Stimulated activated CD4-positive, alpha-beta T cell treated with anti-CD3 and anti-CD28 coated beads, TNF-alpha, amount 100 ng/mL, for 24 hours (primary cell): ENCODE measurements at regions not wholly inside any gene's neighbourhood (a gene's known extent, or its start where the extent isn't known, plus 50 kb on each side); places are given as distances from the start of the nearest gene placed in this dataset.
"Not testable (repeated sequence)": the region's sequence is repeated elsewhere in the genome, so short reads cannot be mapped to it uniquely, and the experiment has no call there.

Source experiments
- DNase-seq, 3 experiments: peaks; one replicate each; pipeline ENCODE4 v3.0.0-alpha.2; 2020; ENCODE audit warnings: low read depth in 3 of 3

DNA sequence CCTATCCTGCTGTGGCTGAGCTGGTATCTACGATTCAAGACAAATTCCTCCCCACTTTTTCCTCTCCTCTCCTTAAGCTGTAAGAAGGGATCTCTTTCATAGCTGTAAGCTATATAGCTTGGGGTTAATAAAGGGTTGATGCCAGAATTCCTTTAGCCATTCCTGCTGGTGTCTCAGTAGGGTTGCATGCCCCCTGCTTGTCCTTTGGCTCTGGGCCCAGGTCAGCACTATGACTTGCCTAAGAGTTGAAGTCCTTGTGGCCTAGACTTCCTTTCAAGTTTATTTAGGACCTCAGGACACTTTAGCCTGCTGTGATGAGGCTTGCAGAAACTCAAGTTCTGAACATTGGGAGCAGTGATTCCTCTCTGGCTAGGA lies 270.0 kb downstream of the AMY1C start:
- DNase-seq: no peak

DNA sequence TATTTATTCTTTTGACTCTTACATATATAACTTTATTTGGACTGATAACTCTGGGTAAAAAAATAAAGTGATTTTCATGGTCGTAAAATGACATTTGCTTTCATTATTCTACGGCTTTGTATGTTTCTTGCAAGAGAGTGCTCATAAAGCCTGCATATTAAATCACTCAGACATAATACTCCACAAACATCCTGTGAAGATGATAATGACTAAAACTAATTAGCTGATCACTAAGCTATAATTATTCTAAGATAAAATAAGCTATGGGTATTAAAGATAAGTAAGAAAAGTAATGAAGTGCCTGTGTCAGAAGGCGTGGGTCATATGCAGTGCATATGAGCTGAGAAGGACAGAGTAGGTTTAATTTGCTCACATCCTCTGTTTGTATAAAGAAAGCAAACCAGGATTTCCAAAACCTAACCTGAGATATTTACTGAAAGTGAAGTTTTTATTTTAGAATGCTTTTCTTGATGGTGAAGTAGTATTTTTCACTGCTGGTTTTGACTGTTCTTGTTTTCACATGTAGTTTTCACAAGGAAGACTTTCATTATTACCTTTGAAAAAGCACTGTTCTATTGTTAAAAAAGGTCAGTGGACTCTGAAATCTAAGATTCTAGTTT lies 278.8 kb downstream of the AMY1C start:
- no peak for DNase-seq

DNA sequence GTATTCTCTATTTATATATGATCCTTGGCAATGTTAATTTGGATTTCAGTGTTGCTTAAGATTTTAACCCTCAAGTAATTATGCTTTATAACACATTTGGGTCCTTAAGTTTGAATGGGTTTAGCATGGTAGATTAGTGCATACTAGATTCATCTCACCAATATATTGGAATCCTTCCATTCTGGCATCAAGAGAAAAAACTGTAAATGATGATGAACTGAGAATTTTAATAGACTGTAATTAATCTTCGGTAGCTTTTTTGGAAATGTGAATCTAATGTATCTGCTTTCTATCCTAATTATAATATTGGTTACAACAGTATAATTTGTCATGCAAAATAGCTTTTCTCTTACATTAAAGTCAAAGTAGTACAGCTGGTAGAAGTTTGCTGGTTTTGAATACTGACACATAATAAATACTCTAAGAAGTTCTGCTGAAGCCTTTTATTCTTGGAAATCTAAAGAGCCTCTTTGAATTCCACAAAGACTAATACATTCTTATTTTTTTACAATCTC lies 279.8 kb downstream of the AMY1C start:
- DNase-seq: no peak

DNA sequence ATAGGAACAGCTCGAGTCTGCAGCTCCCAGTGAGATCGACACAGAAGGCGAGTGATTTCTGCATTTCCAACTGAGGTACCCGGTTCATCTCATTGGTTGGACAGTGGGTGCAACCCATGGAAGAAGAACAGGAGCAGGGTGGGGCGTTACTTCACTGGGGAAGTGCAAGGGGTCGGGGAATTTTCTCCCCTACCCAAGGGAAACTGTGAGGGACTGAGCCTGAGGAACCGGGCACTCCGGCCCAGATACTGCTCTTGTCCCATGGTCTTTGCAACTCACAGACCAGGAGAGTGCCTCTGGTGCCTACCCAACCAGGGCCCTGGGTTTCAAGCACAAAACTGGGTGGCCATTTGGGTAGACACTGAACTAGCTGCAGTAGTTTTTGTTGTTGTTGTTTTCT lies 307.1 kb downstream of the AMY1C start:
- DNase-seq: no peak

DNA sequence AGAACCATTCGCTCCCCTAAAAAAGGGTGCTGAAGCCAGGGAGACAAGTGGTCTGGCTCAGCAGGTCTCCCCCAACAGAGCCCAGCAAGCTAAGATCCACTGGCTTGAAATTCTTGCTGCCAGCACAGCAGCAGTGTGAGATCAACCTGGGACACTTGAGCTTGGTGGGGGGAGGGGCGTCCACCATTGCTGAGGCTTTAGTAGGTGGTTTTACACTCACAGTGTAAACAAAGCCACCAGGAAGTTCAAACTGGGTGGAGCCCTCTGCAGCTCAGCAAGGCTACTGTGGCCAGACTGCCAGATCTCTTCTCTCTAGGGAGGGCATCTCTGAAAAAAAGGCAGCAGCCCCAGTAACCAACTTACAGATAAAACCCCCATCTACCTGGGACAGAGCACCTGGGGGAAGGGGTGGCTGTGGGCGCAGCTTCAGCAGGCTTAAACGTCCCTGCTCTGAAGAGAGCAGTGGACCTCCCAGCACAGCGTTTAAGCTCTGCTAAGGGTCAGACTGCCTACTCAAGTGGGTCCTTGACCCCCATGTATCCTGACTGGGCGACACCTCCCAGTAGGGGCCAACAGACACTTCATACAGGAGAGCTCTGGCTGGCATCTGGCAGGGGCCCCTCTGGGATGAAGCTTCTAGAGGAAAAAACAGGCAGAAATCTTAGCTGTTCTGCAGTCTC lies 307.7 kb downstream of the AMY1C start:
- DNase-seq: not testable (repeated sequence)

DNA sequence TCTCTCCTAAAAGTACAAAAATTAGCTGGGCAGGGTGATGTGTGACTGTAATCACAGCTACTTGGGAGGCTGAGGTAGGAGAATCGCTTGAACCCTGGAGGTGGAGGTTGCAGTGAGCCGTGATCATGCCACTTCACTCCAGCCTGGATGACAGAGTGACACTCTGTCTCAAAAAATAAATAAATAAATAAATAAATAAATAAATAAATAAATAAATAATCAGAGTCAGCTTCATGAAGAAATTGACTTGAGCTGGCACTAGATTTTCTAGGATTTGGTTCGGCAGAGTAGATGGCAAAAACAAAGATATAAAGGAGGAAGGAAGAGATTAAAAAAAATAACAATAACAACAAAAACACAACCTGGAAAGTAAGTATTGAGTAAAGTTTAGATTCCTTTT lies 311.9 kb downstream of the AMY1C start:
- not testable (repeated sequence) for DNase-seq

DNA sequence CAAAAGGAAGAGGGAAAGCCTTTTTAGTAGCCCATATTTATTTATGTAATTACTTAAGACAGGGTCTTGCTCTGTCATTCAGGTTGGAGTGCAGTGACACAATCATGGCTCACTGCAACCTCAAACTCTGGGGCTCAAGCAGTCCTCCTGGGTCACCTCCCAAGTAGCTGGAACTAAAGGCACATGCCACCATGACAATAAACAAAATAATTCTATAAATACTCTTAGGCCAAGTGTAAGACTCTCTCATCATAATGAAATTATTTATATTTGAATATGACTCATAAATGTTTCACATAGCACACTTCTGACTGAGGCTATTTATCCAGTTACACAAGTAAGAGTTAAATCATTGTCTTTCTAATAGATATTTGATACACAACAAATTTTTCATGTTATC lies 314.7 kb downstream of the AMY1C start:
- no peak for DNase-seq

DNA sequence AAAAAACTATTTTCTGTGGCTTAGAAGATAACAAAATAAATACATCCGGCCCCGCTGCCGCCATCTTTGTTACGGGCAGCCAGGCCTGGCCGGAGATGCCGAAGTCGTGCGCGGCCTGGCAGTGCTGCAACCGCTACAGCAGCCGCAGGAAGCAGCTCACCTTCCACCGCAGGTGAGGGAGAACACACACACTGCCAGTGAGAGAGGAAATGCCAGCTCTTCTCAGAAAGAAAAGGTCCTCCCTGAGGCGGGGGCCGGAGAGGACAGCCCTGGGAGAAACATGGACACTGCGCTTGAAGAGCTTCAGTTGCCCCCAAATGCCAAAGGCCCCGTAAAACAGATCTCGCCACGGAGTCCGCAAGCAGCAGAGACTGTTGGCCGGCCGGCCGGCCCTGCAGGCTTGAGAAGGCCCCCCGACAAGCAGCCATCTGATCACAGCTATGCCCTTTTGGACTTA lies 323.2 kb downstream of the AMY1C start:
- no peak for DNase-seq

DNA sequence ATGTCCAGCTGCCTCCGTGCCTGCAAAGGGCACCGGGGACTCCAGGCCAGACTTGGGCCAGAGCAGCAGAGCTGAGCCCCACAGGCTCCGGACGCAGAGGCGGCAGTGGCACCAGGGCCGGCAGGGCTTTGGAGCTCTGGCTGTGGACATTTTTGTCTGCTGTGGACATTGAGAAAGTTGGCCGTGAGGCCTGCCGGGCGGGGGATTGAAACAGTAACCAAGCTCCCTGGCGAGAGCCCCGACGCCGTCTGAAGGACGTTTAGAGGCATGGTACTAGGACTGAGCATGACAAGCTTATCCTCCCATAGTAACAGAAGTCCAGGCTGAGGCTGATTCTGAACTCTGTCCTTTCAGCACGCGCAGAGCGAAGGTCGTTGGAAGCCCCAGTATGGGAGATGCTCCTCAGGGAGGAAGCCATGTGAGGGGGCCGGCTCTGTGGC lies 323.8 kb downstream of the AMY1C start:
- no peak for DNase-seq

DNA sequence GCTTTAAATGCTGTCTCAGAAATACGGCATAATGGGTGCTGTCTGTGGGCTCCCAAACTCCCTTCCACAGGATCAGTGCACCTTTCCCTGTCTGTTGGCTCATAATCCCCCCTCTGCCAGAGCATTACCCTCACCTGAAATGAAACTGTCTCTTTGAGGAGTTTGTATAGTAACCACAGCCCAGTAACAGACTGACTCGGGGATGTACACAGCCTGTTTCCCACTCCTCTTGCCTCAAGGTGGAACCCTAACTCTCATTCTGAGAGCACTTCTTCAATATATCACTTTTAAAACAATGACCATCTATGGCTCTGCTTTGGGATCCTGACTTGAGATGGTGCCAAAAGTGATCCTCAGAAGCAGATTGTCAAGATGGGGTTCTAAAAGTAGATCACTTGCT lies 332.5 kb downstream of the AMY1C start:
- DNase-seq: no peak

DNA sequence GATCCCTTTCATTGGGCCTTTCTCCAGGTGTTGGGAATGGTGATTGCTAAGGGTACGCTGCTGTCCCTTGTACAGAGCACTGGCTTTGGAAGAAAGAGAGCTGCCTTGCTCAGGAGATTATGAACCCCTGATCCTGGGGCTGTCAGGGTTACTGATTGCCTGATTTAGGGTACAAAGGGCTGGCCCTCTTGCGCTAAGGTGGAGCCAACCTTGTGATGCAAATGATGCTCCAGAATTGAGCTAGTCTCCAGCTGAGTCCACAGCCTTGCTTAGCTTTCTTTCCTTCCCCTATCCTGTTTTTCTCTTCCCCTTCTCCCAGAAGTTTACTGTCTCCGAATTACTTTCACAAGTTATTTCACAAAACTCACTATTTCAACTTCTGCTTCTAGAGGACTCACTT lies 334.7 kb downstream of the AMY1C start:
- no peak for DNase-seq

DNA sequence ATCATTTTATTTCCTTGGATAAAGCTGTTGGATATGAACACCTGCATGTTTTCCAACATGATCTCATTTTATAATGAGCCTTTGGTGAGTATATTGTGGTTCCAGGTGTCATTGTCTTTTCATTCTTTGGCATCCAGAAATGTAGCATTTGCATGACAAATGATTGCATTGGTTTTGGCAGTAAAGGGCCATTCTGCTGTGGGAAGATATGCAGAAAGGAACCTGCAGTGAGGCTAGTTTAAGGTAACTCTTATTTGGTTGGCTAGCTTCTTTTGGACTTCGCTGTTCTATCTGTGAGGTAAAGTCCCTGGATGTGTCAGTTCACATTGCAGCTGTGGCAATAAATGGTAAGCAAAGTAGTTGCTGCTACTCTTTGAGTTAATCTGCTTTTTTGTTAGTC lies 343.0 kb downstream of the AMY1C start:
- DNase-seq: no peak

DNA sequence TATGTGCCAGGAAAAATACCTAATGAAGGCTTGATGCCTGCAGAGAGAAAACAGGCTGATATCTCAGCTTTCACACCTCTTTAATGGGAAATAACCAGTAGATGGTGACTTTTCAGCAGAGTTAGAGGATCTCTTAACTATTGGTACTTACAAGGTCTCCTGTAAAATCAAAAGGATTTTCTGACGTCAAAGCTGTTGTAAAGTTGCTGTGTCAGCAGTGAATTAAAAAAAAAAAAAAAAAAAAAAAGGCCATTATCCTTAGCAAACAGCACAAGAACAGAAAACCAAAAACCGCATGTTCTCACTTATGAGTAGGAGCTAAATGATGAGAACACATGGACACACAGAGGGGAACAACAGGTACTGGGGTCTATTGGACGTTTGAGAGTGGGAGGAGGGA lies 349.1 kb downstream of the AMY1C start:
- DNase-seq: no peak

DNA sequence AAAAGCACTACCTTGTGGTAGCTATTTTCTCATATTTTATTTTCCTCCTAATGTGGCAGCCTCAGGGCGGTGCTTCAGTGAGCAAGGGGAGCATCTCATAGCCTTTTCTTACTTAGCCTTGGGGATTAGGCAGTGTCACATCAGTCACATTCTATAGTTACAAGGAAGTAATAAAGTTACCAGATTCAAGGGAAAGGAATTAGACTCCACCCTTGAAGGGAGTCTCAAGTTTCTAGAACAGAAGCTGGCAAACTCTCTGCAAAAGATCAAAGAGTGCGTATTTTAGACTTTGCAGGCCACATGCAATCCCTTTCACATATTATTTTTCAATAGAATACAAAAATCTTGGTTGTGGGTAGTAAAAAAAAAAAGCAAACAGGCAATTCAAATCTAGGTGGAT lies 350.4 kb downstream of the AMY1C start:
- no peak for DNase-seq

DNA sequence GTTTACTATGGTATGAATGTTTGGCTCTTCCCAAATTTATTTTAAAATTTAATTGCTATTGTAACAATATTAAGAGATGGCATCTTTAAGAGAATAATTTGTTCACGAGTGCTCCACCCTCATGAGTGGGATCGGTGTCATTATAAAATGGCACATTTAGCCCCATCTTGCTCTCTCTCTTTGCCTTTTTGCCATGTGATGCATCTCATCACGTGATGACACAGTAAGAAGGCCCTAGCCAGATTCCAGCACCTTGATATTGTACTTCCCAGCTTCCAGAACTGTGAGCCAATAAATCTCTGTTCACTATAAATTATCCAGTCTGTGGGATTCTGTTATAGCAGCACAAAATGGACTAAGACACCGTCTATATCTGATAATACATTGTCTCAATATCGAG lies 355.8 kb downstream of the AMY1C start:
- DNase-seq: no peak

DNA sequence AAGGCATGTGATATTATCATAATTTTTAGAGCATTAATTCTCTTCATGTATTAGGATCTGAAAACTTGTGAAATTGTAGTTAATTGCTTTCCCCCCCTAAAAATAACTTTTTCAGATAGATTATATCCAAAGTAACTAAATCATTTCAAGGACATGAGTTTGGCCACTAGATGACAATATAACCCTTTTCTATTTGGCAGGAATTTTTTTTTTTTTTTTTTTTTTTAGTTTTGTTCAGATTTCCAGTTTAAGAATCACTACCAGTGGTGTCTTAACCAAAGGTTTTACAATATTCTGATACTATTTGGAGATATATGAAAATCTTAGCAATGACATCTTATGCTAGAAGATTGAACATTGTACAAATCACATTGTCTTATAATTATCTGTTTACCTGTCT lies 370.8 kb downstream of the AMY1C start:
- DNase-seq: no peak

DNA sequence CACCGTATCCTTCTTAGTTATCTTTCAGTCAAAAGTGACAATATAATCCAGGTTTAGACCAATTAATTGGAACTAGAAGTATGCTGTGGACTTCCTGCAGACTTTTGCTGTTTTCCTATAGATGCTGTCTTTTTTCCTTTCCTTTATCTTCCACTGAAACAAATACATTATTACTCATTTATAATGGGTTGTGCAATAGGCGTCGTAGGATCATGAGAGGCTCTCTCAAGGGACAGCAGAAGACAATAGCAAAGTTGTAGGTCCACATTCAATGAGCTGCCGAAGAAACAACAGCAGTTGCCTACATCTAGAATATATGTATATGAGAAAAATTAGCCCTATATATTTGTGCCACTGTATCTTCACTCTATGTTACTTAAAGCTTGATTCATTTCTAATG lies 371.6 kb downstream of the AMY1C start:
- DNase-seq: no peak

DNA sequence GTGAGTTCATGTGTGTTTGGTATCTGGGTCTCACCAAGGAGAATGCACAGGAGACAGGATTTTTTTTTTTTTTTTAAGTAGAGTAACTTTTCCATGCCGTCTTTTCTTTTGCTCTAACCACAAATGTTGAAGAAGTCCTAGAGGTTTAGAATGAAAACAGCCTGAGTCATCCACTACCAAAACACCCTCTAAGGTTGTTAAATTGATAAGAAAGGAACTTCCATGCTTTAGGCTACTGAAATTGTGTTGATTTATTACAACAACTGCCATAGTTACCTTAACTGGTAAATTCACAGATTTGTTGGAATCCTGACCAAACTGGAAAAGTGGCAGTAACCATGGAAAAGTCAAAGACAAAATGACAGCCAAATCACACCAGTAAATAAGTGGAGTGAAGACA lies 375.6 kb downstream of the AMY1C start:
- DNase-seq: no peak

DNA sequence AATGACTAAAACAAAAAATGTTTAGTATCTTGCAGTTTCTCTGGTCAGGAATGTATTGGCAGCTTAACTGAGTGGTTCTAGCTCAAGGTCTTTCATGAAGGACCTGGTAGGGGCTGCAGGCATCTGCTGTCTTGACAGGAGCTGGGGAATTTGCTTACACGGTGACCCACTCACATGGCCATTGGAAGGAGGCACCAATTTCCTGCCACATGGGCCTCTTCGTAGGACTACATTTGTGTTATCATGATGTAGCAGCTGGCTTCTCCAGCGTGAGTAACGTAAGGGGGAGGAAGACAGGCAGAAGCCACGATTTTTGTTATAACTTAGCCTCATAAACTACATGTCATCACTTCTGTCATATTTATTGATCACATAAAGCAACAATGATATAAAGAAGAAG lies 376.3 kb downstream of the AMY1C start:
- DNase-seq: no peak

DNA sequence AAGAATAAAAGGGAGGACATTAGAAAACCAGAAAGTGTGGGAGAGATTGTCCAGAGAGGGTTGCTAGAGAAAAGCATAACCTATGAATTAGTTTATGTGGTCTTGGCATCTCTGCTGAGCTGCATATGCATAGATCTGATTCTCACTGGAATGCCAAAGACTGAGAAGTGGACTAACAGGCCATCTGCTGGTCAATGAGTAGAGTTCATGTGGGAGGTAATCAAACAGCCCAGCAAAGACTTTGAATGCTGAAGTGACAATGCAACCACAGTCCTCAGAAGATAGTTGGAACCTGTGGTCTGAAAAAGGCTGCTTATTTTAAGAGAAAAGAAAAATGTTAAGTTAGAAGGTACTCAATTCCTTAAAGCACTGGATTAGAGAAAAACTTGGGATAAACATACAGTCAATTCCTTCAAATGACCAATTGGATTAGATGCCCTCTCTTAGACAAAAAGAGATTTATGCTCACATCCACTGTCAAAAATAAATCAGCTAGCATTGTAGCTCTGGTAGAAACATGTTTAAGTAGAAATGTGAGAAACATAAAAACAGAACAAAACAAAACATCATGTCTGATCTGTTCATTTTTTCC lies 382.8 kb downstream of the AMY1C start:
- DNase-seq: no peak

DNA sequence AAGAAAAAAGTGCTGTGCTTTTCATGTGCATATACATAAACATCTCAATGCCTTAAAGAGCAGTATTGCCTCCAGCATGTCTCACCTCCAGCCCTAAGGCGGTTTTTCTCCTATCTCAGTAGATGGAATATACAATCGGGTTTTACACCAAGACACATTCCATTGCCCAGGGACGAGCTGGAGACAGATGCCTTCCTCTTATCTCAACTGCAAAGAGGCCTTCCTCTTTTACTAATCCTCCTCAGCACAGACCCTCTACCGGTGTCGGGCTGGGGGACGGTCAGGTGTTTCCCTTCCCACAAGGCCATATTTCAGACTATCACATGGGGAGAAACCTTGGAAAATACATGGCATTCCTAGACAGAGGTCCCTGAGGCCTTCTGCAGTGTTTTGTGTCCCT lies 385.3 kb downstream of the AMY1C start:
- not testable (repeated sequence) for DNase-seq

DNA sequence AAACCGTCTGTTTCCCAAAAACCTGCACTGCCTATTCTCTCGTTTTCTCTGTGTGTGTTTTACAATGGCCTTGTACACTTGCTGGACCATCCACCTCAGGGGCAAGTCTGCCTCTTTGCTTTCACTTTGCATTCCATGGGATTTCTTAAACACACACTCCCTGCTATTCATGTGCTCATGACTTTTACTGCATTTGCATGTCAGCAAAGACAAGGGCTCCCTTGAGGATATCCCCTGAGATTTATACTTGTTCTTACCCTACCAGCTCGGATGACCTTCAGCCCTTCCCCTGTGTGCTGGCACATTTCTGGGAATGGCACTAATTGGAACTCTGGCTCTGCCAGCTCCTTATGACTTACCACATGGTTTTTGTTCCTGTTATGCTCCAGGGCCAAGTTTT lies 386.9 kb downstream of the AMY1C start:
- DNase-seq: no peak

DNA sequence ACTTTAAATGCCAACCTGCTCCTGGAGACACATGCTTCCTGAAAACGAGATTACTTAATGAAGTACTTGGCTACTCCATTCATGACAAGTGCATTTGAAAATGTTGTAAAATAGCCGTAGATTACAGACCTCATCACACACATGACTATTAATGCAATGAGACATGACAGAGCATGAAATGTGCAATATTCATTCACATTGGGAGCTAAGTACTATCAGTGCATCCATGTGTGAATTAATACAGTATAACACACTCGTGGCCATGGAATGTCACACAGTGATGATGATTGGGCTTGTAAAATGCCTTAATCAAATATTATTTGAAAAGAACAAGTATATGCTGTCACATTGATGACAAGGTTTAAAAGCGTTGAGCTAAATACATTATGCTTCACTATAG lies 407.0 kb downstream of the AMY1C start:
- no peak for DNase-seq
